NCI-H510A treated with DMSO at 0.1 percent for 48 hours (cell line): ENCODE measurements at regions not wholly inside any gene's neighbourhood (a gene's known extent, or its start where the extent isn't known, plus 50 kb on each side); places are given as distances from the start of the nearest gene placed in this dataset.

Source experiments
- DNase-seq: peaks from one replicate; lab custom pipeline; 2025; lab: John Stamatoyannopoulos, UW

GRCh38 chr18:45430041-45430440 is 185.2 kb upstream of the SLC14A2 start:
- no peak for DNase-seq

GRCh38 chr18:45435810-45436209 is 179.5 kb upstream of the SLC14A2 start:
- DNase-seq = no peak

- DNase-seq = no peak
Measured at GRCh38 chr18:45437366-45437765, 177.9 kb upstream of the SLC14A2 start.

- DNase-seq = no peak
Measured at GRCh38 chr18:45439851-45440645, 175.2 kb upstream of the SLC14A2 start.

DNA sequence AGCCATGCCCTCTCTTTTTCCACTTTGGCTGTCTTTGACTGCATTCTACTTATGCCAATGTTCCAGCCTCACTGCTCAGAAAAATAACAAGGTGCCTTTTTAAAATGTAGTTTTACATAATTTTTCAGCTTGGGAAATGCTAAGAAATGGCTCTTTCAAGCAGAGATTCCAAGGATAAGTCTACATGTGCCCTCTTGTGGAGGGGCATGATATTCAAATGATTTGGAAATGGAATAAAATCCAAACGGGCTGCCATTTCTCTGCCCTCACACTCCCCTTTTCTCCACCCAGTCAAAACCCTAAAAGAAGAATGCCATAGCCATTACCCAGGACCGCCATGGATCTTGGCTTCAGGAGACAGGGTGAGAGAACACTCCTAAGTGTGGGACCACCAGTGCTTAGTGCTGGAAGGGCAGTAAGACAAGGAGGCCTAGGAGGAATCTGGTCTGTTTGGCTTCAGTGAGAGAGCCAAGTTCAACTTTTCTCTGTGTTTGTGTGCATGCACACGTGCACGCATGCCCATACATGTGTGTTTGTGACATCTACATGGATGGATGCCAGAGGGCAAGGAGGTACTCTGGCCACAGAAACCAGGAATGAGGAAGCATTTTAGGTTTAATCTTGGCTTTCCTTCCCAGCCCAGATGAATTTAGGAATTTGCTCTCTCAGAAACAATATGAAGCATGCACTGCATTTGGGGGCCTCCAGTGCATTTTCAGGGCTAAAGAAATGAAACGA is 174.0 kb upstream of the SLC14A2 start:
- no peak for DNase-seq

GRCh38 chr18:45444040-45444439 is 171.2 kb upstream of the SLC14A2 start:
- no peak for DNase-seq

- no peak for DNase-seq
Measured at GRCh38 chr18:45447355-45448265, 167.7 kb upstream of the SLC14A2 start.

GRCh38 chr18:45448871-45449270 is 166.4 kb upstream of the SLC14A2 start:
- no peak for DNase-seq

GRCh38 chr18:45449418-45450227 is 165.7 kb upstream of the SLC14A2 start:
- no peak for DNase-seq

DNA sequence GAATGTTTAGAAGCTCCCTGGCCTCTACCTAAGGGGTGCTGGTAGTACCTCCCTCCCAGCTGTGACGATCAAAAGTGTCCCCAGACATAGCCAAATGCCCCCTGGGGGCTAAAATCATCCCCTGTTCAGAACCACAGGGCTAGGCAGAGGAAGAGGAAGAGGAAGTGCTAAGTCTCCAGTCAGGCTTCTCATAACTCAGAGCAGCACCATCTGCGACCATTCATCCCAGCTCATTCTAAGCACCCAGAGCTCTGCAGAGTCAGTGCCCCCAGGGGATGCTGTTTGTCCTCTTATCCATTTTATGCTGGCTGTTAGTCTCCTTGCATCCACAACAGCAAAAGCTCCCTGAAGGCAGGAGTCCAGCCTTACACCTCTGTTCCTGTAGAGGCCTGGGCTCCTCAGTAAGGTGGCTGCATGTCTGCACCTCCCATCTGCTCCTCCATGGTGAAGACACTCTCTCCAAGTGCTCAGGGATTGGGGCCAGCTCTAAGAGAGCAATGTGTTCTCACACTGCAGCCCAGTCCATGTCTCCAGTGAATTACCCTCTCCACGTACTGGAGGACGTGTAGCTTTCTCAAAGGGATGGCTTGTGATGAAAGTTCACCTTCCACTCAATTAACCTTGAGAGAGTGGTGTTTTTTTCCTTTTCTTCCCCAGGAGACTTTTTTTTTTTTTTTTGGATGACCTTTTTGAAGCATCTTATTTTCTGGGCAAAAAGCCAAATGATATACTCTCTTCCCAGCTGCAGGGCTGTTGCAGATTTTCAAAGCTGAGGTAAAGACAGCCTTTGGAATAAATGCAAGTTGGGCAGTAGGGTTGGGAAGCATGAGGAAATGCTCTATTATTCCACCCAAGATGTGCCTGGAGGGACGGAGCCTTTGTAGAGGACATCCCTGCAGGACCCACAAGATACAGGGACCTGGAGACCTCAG is 158.9 kb upstream of the SLC14A2 start:
- no peak for DNase-seq

DNA sequence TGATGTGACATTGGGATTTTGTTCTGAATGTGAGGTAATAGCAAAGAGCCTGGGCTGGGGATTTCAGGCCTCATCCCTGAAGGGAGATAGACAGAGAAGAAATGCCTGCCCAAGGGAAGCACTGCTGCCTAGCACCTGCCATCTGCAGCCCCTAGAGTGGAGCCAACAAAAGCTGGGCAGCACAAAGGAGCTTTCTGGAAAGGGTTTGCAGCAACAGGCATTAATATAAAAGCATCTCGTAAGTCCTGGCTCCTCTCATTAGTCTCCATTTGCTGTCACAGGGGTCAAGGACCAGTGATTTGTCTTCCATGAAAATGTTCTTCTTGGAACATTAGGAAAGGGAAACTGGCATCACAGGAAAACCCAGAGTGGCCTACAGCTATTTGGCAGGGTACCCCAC is 157.2 kb upstream of the SLC14A2 start:
- DNase-seq = no peak

- DNase-seq = no peak
Measured at GRCh38 chr18:45462179-45462578, 153.1 kb upstream of the SLC14A2 start.

DNA sequence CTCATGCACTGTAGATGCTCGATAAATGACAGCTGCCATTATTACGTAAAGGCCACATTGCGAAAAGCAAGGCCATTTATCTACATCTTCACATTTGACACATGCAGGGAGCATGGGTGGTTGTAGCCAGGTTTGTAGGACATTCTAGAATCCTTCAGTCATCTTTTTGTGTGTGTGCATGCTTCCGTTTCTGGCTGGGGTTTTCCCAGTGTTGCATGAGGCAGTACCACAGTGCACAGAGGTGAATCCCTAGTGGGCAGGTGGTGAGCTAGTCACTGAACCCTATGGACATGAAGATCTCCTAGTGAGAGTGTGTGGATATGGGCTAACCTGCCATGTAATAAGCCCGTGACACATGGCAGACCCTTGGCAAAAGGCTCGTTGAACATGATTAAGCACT is 151.8 kb upstream of the SLC14A2 start:
- DNase-seq = no peak

DNA sequence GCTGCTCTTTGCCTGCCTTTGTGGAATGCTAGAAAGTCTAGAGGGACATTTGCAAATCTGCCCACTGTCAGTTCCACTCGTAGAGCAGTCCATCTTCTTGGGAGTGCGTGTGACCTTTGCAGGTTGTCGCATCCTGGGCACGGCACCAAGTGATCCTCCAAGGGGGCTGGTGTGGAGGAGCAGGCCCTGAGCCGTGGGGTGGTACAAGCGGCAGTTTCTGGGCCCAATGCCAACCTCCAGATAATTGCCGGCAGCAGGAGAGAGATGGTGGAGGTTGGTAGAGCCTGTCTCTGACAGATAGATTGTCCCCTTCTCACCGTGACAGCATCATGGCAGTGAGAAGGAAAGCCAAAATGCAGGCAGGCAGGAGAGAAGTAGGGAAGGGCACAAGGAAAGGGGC is 150.7 kb upstream of the SLC14A2 start:
- DNase-seq = no peak

- no peak for DNase-seq
Measured at GRCh38 chr18:45467293-45467692, 148.0 kb upstream of the SLC14A2 start.

DNA sequence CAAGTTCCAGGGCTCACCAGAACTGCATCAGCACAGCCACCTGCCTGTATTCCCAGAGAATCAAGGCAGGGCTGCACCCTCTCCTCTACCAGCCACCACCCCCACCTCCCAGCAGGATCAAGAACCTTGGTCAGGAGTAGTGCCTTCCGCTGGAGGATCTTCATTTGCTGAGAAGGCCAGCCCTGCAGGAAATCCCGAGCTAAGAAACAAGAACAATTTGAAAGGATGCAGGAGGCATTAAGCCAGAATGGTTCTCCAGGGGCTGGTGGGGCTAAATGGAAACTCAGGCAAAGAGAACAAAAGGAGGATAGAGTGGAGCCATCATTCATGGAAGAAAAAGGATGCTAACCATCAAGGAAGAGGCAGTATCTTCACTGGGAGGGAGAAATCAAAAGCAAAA is 147.3 kb upstream of the SLC14A2 start:
- DNase-seq = no peak

- DNase-seq = no peak
Measured at GRCh38 chr18:45478889-45479288, 136.4 kb upstream of the SLC14A2 start.

GRCh38 chr18:45480219-45481015 is 134.9 kb upstream of the SLC14A2 start:
- no peak for DNase-seq

- DNase-seq = no peak
Measured at GRCh38 chr18:45481821-45482220, 133.5 kb upstream of the SLC14A2 start.

DNA sequence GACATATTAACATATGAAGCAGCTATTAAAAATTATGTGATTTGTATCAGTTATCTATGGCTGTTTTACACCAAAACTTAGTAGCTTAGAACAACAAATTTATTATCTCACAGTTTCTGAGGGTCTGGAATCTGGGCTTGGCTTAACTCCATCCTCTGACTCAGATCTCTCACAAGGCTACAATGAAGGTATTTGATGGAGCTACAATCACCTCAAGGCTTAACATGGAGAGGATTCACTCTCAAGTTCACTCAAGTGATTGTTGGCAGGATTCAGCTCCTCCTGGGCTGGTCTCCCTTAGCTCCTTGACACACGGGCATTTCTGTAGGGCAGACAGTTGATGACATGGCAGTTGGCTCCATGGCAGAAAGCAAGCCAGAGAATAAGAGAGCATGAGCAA is 133.0 kb upstream of the SLC14A2 start:
- no peak for DNase-seq
